Muscle layer of duodenum (tissue), 2 donors: ENCODE measurements at regions not wholly inside any gene's neighbourhood (a gene's known extent, or its start where the extent isn't known, plus 50 kb on each side); places are given as distances from the start of the nearest gene placed in this dataset.
"Not testable (repeated sequence)": the region's sequence is repeated elsewhere in the genome, so short reads cannot be mapped to it uniquely, and the experiment has no call there.

Source experiments
- H3K27ac ChIP-seq: one replicate; pipeline ENCODE4 v1.7.0; 2013; ENCODE audit warnings: mild to moderate bottlenecking, low read length
- H3K27me3 ChIP-seq: one replicate; pipeline ENCODE4 v1.7.0; 2013; ENCODE audit warnings: low read depth, mild to moderate bottlenecking, control low read depth, low read length
- H3K36me3 ChIP-seq, 2 donors: one replicate each; pipeline ENCODE4 v1.7.0; 2013; ENCODE audit warnings: low read length in 2 of 2, control low read depth in 1 of 2, mild to moderate bottlenecking in 1 of 2; ENCODE audit not compliant: insufficient read depth in 2 of 2, control insufficient read depth in 1 of 2
- H3K4me1 ChIP-seq, 2 donors: one replicate each; pipeline ENCODE4 v1.7.0; 2013; ENCODE audit warnings: low read length in 2 of 2, mild to moderate bottlenecking in 2 of 2, control low read depth in 1 of 2, moderate library complexity in 1 of 2; ENCODE audit not compliant: insufficient read depth in 2 of 2, control insufficient read depth in 1 of 2
- H3K4me3 ChIP-seq, 2 donors: one replicate each; pipeline ENCODE4 v1.7.0; 2013; ENCODE audit warnings: low read length in 2 of 2, low read depth in 1 of 2, mild to moderate bottlenecking in 1 of 2
- H3K9me3 ChIP-seq, 2 donors: one replicate each; pipeline ENCODE4 v1.7.0; 2013; ENCODE audit warnings: low read length in 2 of 2, control low read depth in 1 of 2, mild to moderate bottlenecking in 1 of 2; ENCODE audit not compliant: control insufficient read depth in 1 of 2
- donor health status: healthy.

DNA sequence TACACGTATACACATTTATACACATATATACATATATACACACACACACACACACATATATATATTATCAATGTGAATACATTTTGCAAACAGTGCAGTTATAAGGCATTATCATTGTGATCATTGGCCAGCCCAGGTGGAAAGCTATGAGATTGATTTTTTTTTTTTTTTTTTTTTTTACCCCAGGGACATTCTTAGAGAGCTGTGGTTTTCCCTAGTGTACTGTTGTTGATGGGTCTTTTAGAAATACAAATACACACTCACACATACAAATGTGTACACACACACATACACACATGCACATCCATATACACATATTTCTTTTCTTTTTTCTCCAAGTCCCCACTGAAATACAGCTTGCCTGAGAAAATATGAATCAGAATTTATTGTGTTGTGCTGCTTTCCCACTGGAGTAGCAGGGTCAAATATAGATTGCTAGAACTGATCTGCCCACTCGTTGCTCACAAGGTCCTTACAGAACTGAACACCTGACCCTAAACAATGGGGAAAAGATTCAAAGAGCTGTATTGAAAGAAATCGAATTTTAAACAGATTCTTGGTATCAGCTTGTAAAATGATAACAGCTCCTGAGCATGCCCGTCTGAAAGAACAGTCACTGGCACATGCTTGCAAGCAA, 325.6 kb downstream of the OMA1 start:
- H3K9me3 ChIP-seq = no peaks in the 10 kb centered on the region
- no peaks in the 10 kb centered on the region for H3K27me3 ChIP-seq
- H3K4me3 ChIP-seq = no peak overlapping the region
- H3K36me3 ChIP-seq = no peaks in the 10 kb centered on the region
- H3K27ac ChIP-seq = no peak overlapping the region
- H3K4me1 ChIP-seq = no peaks in the 10 kb centered on the region

DNA sequence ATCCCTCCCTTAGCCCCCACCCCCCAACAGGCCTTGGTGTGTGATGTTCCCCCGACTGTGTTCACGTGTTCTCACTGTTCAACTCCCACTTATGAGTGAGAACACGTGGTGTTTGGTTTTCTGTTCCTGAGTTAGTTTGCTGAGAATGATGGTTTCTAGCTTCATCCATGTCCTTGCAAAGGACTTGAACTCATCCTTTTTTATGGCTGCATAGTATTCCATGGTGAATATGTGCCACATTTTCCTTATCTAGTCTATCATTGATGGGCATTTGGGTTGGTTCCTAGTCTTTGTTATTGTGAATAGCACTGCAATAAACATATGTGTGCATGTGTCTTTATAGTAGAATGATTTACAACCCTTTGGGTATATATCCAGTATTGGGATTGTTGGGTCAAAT, 330.4 kb downstream of the OMA1 start:
- H3K9me3 ChIP-seq, H3K4me1 ChIP-seq, H3K4me3 ChIP-seq, H3K27me3 ChIP-seq, H3K36me3 ChIP-seq, H3K27ac ChIP-seq: not testable (repeated sequence)

DNA sequence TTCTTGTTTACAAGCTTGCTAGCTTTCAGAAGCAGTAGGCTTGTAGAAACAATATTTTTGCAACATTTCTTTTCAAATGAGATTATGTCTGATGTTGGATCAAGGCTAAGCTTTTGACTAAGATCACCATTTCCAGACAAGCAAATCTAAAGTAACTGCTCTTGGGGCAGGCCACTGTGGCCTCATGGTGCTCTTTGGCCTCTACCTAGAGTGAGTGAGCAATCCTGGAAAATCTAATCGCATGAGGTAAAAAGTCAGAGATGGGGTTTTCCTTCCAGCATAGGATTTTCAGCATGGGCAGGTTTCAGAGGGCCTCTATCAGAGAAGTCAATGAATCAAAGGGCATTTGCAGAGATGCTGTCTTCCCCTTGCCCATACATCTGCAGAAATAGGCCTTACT, 331.9 kb downstream of the OMA1 start:
- Histone ChIP-seq H3K27me3 (no peaks in the 10 kb centered on the region), H3K4me3 (no peak overlapping the region), H3K9me3 (no peaks in the 10 kb centered on the region), H3K4me1 (no peaks in the 10 kb centered on the region), H3K36me3 (no peaks in the 10 kb centered on the region), H3K27ac (no peak overlapping the region)

DNA sequence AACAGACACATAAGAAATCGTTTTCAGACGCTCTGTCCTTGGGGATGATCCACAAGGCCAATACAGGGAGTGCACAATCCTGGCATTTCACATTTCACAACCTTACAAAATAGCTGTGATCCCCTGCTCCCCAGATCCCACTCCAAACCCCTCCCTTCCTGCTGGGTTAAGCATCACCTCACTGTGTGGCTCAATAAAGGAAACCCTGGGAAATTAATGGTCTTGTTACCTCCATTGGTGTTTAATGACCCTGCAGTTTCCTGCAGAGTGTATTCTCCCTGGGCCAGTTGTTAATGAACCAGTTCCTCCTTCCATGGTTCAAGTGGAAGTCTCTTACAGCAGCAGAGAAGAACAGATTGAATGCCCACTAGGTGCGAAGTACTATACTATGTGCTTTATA, 334.7 kb downstream of the OMA1 start:
- no peaks in the 10 kb centered on the region for H3K4me1 ChIP-seq
- no peaks in the 10 kb centered on the region for H3K27me3 ChIP-seq
- no peak overlapping the region for H3K27ac ChIP-seq
- H3K36me3 ChIP-seq = no peaks in the 10 kb centered on the region
- no peaks in the 10 kb centered on the region for H3K9me3 ChIP-seq
- no peak overlapping the region for H3K4me3 ChIP-seq

DNA sequence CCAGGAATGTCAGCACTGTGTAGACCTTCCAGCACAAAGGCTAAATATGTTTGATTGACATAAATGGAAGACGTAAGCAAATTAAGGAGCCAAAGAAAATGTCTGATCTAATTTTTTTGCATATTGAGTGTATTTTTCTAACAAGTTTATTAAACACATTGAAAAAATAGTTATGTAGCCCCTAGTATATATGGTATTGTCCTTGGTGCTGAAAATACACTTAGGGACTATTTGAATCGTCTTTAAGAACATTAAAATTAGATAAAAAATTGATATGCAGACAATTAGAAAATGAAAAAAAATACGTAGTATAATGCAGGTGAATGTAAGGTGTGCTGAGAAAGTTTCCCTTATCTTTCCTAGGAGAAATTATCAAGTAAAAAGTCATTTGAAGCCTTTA, 337.0 kb downstream of the OMA1 start:
- Histone ChIP-seq H3K9me3 (no peaks in the 10 kb centered on the region), H3K4me3 (no peak overlapping the region), H3K27me3 (no peaks in the 10 kb centered on the region), H3K27ac (no peak overlapping the region), H3K4me1 (no peaks in the 10 kb centered on the region), H3K36me3 (no peaks in the 10 kb centered on the region)

DNA sequence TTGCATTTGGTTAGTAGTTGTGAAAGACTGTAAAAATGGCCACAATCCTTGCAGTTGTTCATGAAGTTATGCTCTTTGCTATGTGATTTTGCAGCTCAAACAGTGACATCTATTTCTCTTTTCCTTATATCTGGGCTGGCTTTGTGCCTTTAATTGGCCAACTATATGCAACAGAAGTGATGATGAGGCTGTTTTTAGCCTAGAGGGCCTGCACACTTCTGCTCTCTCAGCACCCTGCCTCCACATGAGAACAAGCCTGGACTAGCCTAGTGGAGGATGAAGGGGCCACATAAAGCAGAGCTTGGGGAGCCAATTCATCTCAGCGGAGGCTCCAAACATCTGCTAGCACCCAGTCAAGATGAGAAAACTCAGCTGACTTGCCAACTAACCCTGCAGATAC, 339.8 kb downstream of the OMA1 start:
- Histone ChIP-seq H3K4me1 (no peaks in the 10 kb centered on the region), H3K9me3 (no peaks in the 10 kb centered on the region)

DNA sequence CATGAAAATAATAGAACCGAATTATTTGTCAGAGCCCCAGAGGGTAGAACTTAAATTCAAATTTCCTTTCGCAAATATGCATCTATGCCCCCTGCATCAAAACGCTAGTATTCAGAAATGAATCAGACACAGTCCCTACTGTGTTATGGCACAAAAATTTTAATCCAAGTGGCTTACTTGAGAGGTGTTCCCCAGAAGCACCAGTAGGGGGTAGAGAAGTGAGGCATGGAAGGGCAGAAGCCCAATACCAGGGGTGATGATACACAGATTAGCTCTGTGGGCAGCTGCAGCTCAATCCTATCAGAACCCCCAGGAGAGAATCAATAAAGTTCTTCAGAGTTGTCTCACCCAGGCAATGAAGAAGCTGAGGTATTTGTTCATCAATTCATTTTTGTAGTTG, 342.2 kb downstream of the OMA1 start:
- Histone ChIP-seq H3K9me3 (no peaks in the 10 kb centered on the region), H3K4me3 (no peak overlapping the region), H3K36me3 (no peaks in the 10 kb centered on the region), H3K27me3 (no peaks in the 10 kb centered on the region), H3K27ac (no peak overlapping the region), H3K4me1 (no peaks in the 10 kb centered on the region)

More for the DNA sequence above, 339.8 kb downstream of the OMA1 start:
- H3K27me3 ChIP-seq = no peaks in the 10 kb centered on the region
- H3K36me3 ChIP-seq = no peaks in the 10 kb centered on the region
- H3K4me3 ChIP-seq = no peak overlapping the region
- H3K27ac ChIP-seq = no peak overlapping the region

DNA sequence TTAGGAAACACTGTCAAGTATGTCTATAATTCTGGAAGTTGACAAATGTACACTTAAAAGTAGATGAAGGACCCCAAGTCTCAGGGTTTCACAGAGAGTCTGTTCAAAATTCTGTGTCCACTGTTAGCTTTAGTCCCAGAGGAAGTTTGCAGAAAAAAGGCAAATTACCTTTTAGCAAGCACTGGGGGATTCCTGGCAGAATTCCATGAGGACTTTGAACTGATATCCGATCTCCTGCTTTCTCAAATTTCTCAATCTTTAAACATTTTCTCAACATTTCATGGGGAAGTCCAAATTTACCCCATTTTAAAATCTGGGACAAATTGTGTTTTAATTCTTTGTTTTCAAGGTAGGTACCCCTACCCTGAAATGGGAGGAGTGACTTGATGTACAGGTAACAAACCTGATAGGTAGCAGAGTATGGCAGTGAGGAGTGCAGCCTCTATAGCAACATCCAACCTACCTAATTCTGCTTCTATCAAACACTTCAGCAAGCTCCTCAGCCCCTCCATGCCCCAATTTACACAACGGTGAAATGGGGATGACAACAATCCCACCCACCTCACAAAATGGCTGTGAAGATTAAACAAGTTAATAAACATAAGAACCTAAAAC, 344.9 kb downstream of the OMA1 start:
- H3K36me3 ChIP-seq = no peaks in the 10 kb centered on the region
- no peak overlapping the region for H3K4me3 ChIP-seq
- H3K27me3 ChIP-seq = no peaks in the 10 kb centered on the region
- H3K9me3 ChIP-seq = no peaks in the 10 kb centered on the region
- H3K4me1 ChIP-seq = no peaks in the 10 kb centered on the region
- no peak overlapping the region for H3K27ac ChIP-seq

DNA sequence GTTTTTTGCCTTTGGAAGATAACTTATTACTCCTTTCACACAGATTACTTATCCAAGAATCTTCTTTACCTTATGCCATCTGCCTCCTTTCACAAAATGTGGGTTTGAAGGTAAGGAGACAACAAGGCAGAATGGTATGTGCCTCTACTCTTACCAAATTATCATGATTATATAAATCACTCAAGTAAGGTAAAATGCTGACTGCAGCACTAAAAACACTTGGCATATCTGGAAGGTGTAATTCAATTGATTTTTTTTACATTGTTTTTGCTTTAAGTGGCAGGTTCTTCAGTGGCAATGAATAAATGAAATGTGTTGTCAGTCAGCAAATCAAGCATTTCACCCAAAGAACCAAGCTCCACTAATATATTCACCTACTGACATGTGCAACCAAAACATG, 346.1 kb downstream of the OMA1 start:
- Histone ChIP-seq H3K27me3 (no peaks in the 10 kb centered on the region), H3K4me1 (no peaks in the 10 kb centered on the region)

DNA sequence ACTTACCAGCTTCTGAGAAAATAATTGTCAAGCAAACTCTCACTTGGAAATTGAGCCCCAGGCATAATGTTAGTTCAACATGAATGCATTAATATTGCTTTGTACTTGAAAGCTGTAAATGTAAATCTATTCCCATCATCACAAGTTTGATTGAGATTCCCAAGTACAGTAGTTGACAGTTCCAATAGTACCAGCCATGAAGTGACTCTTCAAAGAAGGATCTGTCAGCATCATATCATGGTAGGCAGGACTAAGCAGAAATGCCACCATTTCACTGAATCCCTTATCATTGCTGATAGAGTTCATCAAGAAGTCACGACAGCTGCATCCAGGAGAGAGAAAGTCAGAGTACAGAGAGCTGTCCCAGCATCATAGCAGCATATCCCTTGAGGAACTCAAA, 348.7 kb downstream of the OMA1 start:
- Histone ChIP-seq H3K4me3 (no peak overlapping the region), H3K27ac (no peak overlapping the region), H3K36me3 (no peaks in the 10 kb centered on the region), H3K27me3 (no peaks in the 10 kb centered on the region), H3K4me1 (no peaks in the 10 kb centered on the region), H3K9me3 (no peaks in the 10 kb centered on the region)

More for the DNA sequence above, 346.1 kb downstream of the OMA1 start:
- H3K9me3 ChIP-seq = no peaks in the 10 kb centered on the region
- no peak overlapping the region for H3K4me3 ChIP-seq
- no peaks in the 10 kb centered on the region for H3K36me3 ChIP-seq
- no peak overlapping the region for H3K27ac ChIP-seq

DNA sequence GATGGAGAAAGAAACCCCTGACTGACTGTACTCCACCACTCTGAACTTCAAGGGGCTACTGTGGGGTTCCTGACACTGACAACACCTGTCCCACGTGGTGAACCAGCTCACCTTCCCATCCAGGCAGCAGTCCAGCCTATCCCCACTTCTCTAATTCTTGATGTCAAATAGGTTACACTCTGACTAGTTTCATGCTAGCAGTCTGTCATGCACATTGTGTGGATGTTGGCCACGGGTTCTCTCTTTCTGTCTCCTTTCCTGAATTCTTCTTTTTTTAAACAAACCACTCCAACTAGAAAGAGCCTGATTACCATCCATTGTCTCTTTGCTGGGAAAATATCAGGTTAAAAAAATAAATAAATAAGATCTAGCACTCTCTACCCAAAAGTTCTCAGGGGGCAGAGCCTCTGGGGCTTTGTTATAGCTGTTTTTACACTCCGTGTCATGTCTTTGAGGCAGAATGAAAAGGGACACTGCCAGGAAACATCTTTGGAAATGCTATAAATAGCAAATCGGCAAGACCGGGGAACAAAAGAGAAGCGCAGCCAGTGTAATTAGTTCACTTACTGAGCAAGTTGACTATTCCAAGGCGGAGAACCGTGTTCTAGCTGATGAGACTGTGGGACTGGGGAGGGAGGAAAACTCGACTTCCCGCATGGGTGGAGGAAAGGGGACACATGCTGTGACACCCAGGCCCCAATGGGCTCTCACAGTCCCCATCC, 356.1 kb downstream of the OMA1 start:
- no peaks in the 10 kb centered on the region for H3K9me3 ChIP-seq
- no peak overlapping the region for H3K4me3 ChIP-seq
- H3K4me1 ChIP-seq = no peaks in the 10 kb centered on the region
- H3K36me3 ChIP-seq = no peaks in the 10 kb centered on the region
- no peaks in the 10 kb centered on the region for H3K27me3 ChIP-seq
- H3K27ac ChIP-seq = no peak overlapping the region
